Left ventricle myocardium superior (tissue), 1 donor: ENCODE measurements at regions not wholly inside any gene's neighbourhood (a gene's known extent, or its start where the extent isn't known, plus 50 kb on each side); places are given as distances from the start of the nearest gene placed in this dataset.

Experiments
- ATAC-seq: fragments of 200-7000 bp; cut with Tn5 transposase; one replicate; pipeline ENCODE4 v1.9.1; 2020; ENCODE audit warnings: mild to moderate bottlenecking, moderate library complexity
- DNase-seq: peaks from one replicate; pipeline ENCODE4 v3.0.0-alpha.2; 2020
- intact Hi-C: fragments of 100-400 bp; cut with micrococcal nuclease; formaldehyde crosslinking; loops from one replicate; pipeline ENCODE4 v1.11.0; 2022
- donor health status: DM: no; HTN: yes; CAD: no; lungs with severe emphysema.

- no peak for ATAC-seq
- intact Hi-C loops = no loop called here
- DNase-seq = no peak
Measured at GRCh38 chr6:105618247-105618646, 215.4 kb upstream of the PREP start.

- intact Hi-C loops = no loop called here
- ATAC-seq (no peak), DNase-seq (no peak)
Measured at GRCh38 chr6:105616521-105616920, 213.6 kb upstream of the PREP start.

GRCh38 chr6:105611606-105612005 lies 208.7 kb upstream of the PREP start:
- ATAC-seq (no peak), DNase-seq (no peak)
- intact Hi-C loops = no loop called here

- ATAC-seq (peak; percentile 64), DNase-seq (peak; percentile 53)
Measured at GRCh38 chr6:105609375-105609991, 206.6 kb upstream of the PREP start.

GRCh38 chr6:105608711-105609374 lies 206.0 kb upstream of the PREP start:
- ATAC-seq (no peak), DNase-seq (no peak)
- intact Hi-C loops = no loop called here

More at GRCh38 chr6:105609375-105609991, 206.6 kb upstream of the PREP start:
- intact Hi-C loops = no loop called here

- intact Hi-C loops = no loop called here
- no peak for ATAC-seq
Measured at GRCh38 chr6:105607636-105608621, 205.0 kb upstream of the PREP start.

GRCh38 chr6:105606831-105607463 lies 204.1 kb upstream of the PREP start:
- intact Hi-C loops = no loop called here
- no peak for DNase-seq
- no peak for ATAC-seq

More at GRCh38 chr6:105607636-105608621, 205.0 kb upstream of the PREP start:
- no peak for DNase-seq

GRCh38 chr6:105604587-105604884 lies 201.7 kb upstream of the PREP start:
- intact Hi-C loops = no loop called here
- no peak for DNase-seq
- ATAC-seq = no peak

- DNase-seq (no peak), ATAC-seq (peak; percentile 46)
- intact Hi-C loops = no loop called here
Measured at GRCh38 chr6:105603788-105604586, 201.1 kb upstream of the PREP start.

- DNase-seq = peak; percentile 76
- ATAC-seq = peak; percentile 98
- intact Hi-C loops = no loop called here
Measured at GRCh38 chr6:105601541-105602236, 198.8 kb upstream of the PREP start.

GRCh38 chr6:105600336-105601260 lies 197.7 kb upstream of the PREP start:
- DNase-seq (no peak), ATAC-seq (no peak)
- intact Hi-C loops = no loop called here

GRCh38 chr6:105598264-105598663 lies 195.4 kb upstream of the PREP start:
- no peak for ATAC-seq
- intact Hi-C loops = no loop called here

GRCh38 chr6:105596284-105596755 lies 193.4 kb upstream of the PREP start:
- ATAC-seq = no peak
- DNase-seq = no peak

More at GRCh38 chr6:105598264-105598663, 195.4 kb upstream of the PREP start:
- no peak for DNase-seq

GRCh38 chr6:105595829-105596228 lies 192.9 kb upstream of the PREP start:
- intact Hi-C loops = no loop called here
- ATAC-seq (no peak), DNase-seq (no peak)

More at GRCh38 chr6:105596284-105596755, 193.4 kb upstream of the PREP start:
- intact Hi-C loops = no loop called here

- intact Hi-C loops = no loop called here
- no peak for ATAC-seq
Measured at GRCh38 chr6:105594821-105595220, 191.9 kb upstream of the PREP start.

GRCh38 chr6:105593805-105594671 lies 191.2 kb upstream of the PREP start:
- DNase-seq (no peak), ATAC-seq (peak; percentile 54)
- intact Hi-C loops = no loop called here

More at GRCh38 chr6:105594821-105595220, 191.9 kb upstream of the PREP start:
- DNase-seq = no peak
